SK-N-SH treated with all-trans-retinoic acid at 6 μM for 48 hours (cell line): ENCODE measurements at regions not wholly inside any gene's neighbourhood (a gene's known extent, or its start where the extent isn't known, plus 50 kb on each side); places are given as distances from the start of the nearest gene placed in this dataset.

ENCODE experiments used
- OSR1 ChIP-seq: fragments of 250-450 bp; sonication (Bioruptor Pico); IDR thresholded peaks from 2 replicates; pipeline ENCODE4 v1.8.0; 2022; ENCODE audit warnings: moderate library complexity, mild to moderate bottlenecking, inconsistent platforms
- SNAI2 ChIP-seq: fragments of 250-450 bp; sonication (Bioruptor Pico); IDR thresholded peaks from 2 replicates; pipeline ENCODE4 v1.5.0; 2020; ENCODE audit warnings: mild to moderate bottlenecking, moderate library complexity
- TF ChIP-seq, protein P1 (sequence below): fragments of 250-450 bp; sonication (Bioruptor Pico); IDR thresholded peaks from 2 replicates; pipeline ENCODE4 v1.5.1; 2020; ENCODE audit warnings: low read depth, mild to moderate bottlenecking, moderate library complexity

DNA sequence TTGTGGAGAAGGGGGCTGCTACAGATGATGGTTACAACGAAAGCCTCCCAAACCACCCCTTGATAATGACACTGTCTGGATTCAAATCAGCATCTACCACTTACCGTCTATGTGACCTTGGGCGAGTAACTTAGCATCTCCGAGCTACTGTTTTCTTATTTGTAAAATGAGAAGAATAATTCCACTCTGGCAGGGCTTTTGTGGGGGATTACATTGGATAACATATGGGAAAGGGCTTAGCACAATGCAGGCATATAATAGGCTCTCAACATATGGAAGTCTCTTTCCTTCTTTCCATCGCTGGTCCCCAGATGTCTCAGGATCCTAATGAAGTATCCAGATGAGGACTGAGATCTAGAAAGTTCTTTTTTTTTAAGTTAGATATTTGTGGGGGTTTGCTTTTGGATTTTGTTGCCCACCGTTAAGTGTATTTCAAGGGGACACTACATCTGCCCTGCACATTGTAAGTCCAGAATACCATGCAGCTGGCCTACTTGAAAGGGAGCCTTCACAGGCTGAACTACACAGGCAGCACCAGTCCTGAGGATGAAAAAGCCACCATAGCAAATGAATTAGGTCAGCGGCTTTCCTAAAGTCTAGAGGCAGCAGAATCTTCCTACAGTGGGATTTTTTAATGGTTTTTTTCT, 172.2 kb upstream of the IRF2BP2 start:
- TF ChIP-seq, protein P1, sequence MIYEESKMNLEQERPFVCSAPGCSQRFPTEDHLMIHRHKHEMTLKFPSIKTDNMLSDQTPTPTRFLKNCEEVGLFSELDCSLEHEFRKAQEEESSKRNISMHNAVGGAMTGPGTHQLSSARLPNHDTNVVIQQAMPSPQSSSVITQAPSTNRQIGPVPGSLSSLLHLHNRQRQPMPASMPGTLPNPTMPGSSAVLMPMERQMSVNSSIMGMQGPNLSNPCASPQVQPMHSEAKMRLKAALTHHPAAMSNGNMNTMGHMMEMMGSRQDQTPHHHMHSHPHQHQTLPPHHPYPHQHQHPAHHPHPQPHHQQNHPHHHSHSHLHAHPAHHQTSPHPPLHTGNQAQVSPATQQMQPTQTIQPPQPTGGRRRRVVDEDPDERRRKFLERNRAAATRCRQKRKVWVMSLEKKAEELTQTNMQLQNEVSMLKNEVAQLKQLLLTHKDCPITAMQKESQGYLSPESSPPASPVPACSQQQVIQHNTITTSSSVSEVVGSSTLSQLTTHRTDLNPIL (CRISPR knock-in tag): no peak
- TF ChIP-seq OSR1: no peak
- no peak for TF ChIP-seq SNAI2 (CRISPR knock-in tag)
